ENCODE measurements at regions not wholly inside any gene's neighbourhood (a gene's known extent, or its start where the extent isn't known, plus 50 kb on each side); places are given as distances from the start of the nearest gene placed in this dataset.

DNA sequence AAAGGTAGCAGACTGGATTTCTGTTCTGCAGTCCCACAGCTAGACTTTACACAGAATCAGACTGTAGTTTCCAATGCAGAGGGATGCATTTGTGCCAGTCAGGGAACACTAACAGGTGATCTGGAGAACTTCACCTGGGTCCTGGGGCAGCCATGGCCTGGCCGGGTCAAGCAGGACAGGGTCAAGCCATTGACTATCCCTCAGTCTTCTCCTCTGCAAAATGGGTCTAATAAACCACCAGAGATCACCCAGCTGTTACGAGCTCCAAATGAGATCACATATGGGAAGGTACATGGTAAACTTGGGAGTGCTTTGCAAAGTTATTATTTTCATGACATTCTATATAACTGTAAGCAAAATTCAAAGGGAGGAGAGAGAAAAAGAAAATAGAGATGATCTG is 294.1 kb downstream of the CDCA7 start:
- H3K4me3 ChIP-seq (ENCODE audit: low read depth, low read length), result no peak overlapping the region
- no peaks in the 10 kb centered on the region for H3K36me3 ChIP-seq (ENCODE audit: control insufficient read depth, insufficient read depth, low read length)
- TF ChIP-seq, protein P1, sequence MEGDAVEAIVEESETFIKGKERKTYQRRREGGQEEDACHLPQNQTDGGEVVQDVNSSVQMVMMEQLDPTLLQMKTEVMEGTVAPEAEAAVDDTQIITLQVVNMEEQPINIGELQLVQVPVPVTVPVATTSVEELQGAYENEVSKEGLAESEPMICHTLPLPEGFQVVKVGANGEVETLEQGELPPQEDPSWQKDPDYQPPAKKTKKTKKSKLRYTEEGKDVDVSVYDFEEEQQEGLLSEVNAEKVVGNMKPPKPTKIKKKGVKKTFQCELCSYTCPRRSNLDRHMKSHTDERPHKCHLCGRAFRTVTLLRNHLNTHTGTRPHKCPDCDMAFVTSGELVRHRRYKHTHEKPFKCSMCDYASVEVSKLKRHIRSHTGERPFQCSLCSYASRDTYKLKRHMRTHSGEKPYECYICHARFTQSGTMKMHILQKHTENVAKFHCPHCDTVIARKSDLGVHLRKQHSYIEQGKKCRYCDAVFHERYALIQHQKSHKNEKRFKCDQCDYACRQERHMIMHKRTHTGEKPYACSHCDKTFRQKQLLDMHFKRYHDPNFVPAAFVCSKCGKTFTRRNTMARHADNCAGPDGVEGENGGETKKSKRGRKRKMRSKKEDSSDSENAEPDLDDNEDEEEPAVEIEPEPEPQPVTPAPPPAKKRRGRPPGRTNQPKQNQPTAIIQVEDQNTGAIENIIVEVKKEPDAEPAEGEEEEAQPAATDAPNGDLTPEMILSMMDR (IDR thresholded peaks at IDR 0.05; ENCODE audit: insufficient read depth, low read length, poor library complexity, severe bottlenecking), result no peak
- no peak for DNase-seq (ENCODE audit: low read depth)
- H3K27me3 ChIP-seq (ENCODE audit: control insufficient read depth, insufficient read depth, low read length), result no peaks in the 10 kb centered on the region

DNA sequence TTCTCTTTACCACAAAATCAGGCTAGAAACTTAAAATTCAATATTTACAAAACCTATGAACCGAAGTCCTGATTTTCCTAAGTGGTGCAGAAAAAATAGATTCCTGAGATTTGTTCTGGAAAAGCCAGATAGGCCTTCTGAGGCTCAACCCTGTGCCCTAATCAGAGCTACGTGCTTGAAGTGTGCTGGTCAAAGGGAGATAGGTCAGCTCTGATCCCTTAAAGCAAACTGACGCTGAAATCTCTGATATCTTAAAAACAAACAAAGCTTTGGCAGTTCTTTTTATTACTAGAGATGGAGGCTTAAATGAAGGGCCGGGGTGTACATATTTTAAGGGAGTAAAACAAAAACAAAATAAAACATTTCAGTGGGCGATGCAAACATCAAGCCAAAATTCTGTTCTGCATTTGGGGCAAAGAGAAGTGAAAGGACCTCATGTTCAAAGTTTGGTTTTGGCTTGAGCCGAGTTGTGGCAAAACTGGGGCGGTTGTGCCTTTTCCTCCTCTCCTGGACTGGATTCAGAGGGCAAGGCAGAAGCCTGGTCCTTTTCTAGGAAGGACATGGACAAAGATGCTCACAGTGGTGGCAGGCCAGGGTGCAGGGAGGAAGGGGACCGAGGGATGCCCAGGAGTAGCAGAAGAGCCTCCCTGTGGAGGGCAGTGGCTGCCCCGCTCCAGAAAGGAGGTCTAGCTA is 295.0 kb downstream of the CDCA7 start:
- Histone ChIP-seq H3K36me3 (ENCODE audit: control insufficient read depth, insufficient read depth, low read length) (no peaks in the 10 kb centered on the region), H3K4me3 (ENCODE audit: low read depth, low read length) (no peak overlapping the region), H3K27me3 (ENCODE audit: control insufficient read depth, insufficient read depth, low read length) (no peaks in the 10 kb centered on the region)
- DNase-seq (ENCODE audit: low read depth), result no peak
- TF ChIP-seq, protein P1 (IDR thresholded peaks at IDR 0.05; ENCODE audit: insufficient read depth, low read length, poor library complexity, severe bottlenecking), result no peak

DNA sequence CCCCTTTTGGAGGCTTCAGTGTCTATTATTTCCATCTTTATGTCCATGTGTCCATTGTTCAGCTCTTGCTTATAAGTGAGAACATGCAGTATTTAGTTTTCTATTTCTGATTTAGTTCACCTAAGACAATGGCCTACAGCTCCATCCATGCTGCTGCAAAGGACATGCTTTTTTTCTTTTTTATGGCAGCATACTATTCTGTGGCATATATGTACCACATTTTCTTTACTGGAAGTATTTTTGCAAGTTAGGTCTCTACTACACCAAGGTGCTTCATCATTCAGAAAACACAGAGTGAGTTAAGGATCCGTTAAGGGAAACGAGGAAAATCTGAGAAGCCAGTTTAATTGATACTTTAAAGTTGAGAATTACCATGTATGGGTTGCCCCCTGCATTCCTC is 297.2 kb downstream of the CDCA7 start:
- Histone ChIP-seq H3K27me3 (ENCODE audit: control insufficient read depth, insufficient read depth, low read length) (no peaks in the 10 kb centered on the region), H3K36me3 (ENCODE audit: control insufficient read depth, insufficient read depth, low read length) (no peaks in the 10 kb centered on the region), H3K4me3 (ENCODE audit: low read depth, low read length) (no peak overlapping the region)
- DNase-seq (ENCODE audit: low read depth), result no peak
- TF ChIP-seq, protein P1 (IDR thresholded peaks at IDR 0.05; ENCODE audit: insufficient read depth, low read length, poor library complexity, severe bottlenecking), result no peak

DNA sequence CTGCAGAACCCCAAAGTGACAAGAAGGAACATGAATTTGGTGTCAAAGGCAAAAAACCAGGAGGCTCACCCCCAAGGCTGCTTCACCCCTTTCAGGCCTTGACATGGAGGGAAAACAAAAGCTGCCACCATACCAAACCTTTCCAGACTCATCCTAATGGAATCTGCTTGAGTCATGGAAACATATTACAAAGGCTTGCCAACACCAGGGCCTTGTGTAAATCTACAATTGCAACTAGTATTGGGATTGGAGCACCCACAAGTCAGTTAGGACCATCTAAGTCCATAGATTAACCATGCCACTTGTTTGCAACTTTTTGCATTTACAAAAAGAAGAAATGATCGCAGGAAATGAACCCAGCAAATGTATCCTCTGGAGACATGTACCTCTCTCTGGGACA is 297.6 kb downstream of the CDCA7 start:
- no peaks in the 10 kb centered on the region for H3K36me3 ChIP-seq (ENCODE audit: control insufficient read depth, insufficient read depth, low read length)
- TF ChIP-seq, protein P1 (IDR thresholded peaks at IDR 0.05; ENCODE audit: insufficient read depth, low read length, poor library complexity, severe bottlenecking), result no peak
- H3K4me3 ChIP-seq (ENCODE audit: low read depth, low read length), result no peak overlapping the region
- peak; percentile 80 for DNase-seq (ENCODE audit: low read depth)
- H3K27me3 ChIP-seq (ENCODE audit: control insufficient read depth, insufficient read depth, low read length), result no peaks in the 10 kb centered on the region

DNA sequence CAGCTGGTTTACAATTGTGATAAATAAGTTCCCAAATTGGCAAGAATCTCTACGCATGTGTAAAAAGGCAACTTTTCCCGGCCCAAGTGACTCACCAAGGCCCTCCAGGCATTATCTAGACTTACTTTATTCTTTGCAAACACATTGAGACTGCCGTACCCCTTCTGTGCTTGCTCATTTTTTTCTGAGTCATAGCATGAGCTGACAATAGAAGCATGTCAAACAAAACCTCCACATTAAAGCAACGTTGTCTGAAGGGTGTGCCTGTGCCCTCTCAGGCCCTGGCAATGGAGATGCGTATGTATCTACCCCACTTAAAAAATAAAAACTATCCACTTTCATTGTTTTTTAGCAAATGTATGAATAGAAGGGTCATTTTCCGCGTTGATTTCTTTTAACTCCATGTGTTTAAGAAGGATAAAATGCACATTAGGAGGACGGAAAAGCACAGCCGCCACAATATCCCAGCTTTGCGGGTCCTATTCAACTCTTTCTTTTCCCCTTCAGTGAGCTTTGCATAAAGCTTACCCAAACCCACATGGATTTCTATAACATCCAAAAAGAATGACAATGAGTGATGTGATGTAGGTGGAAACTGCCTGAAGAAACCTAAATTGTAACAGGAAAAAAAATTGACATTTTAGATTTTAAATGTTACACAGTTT is 298.2 kb downstream of the CDCA7 start:
- TF ChIP-seq, protein P1 (IDR thresholded peaks at IDR 0.05; ENCODE audit: insufficient read depth, low read length, poor library complexity, severe bottlenecking), result no peak
- DNase-seq (ENCODE audit: low read depth), result peak; percentile 93
- H3K4me3 ChIP-seq (ENCODE audit: low read depth, low read length), result no peak overlapping the region
- H3K36me3 ChIP-seq (ENCODE audit: control insufficient read depth, insufficient read depth, low read length), result peaks cover 1% of the 10 kb centered on the region
- no peaks in the 10 kb centered on the region for H3K27me3 ChIP-seq (ENCODE audit: control insufficient read depth, insufficient read depth, low read length)

DNA sequence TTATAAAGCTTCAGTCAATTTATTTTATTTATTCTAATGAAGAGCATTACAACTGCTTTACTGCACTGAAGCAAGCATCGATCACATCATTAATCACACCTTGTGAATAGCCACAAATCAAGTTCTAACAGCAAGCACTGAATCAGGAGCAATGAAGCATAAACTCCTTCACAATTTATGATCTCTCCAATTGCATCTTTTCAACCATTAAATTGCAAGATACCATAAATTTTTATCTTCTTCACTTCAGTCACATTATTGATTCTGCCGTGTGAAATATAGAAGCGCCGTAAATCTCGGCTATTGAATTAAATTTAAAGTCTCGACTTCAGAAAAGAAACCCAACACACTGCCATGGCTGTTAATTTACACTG is 298.7 kb downstream of the CDCA7 start:
- H3K4me3 ChIP-seq (ENCODE audit: low read depth, low read length), result no peak overlapping the region
- no peak for DNase-seq (ENCODE audit: low read depth)

More for the DNA sequence above, 298.7 kb downstream of the CDCA7 start:
- H3K27me3 ChIP-seq (ENCODE audit: control insufficient read depth, insufficient read depth, low read length), result no peaks in the 10 kb centered on the region
- H3K36me3 ChIP-seq (ENCODE audit: control insufficient read depth, insufficient read depth, low read length), result peaks cover 2% of the 10 kb centered on the region
- TF ChIP-seq, protein P1 (IDR thresholded peaks at IDR 0.05; ENCODE audit: insufficient read depth, low read length, poor library complexity, severe bottlenecking), result no peak
